H9 (cell line): ENCODE measurements at regions not wholly inside any gene's neighbourhood (a gene's known extent, or its start where the extent isn't known, plus 50 kb on each side); places are given as distances from the start of the nearest gene placed in this dataset.

ENCODE experiments used
- DNase-seq: peaks from one replicate; pipeline ENCODE4 v3.0.0-alpha.2; 2017
- H2AFZ ChIP-seq: one replicate; pipeline ENCODE4 v1.6.1; 2013; ENCODE audit warnings: mild to moderate bottlenecking, low read length, control low read depth, moderate library complexity
- H2AK5ac ChIP-seq: 2 replicates; pipeline ENCODE4 v1.6.1; 2013; ENCODE audit warnings: low read length, control low read depth, mixed read lengths; ENCODE audit not compliant: insufficient read length
- H2BK120ac ChIP-seq: one replicate; pipeline ENCODE4 v1.6.1; 2013; ENCODE audit warnings: low read depth, mild to moderate bottlenecking, low read length, control low read depth, inconsistent platforms; ENCODE audit not compliant: poor library complexity, severe bottlenecking
- H2BK12ac ChIP-seq: 2 replicates; pipeline ENCODE4 v1.6.1; 2013; ENCODE audit warnings: low read length, control low read depth, mixed read lengths, low read depth; ENCODE audit not compliant: insufficient read length
- H2BK15ac ChIP-seq: 2 replicates; pipeline ENCODE4 v1.6.1; 2013; ENCODE audit warnings: low read depth, low read length, control low read depth
- H2BK20ac ChIP-seq: one replicate; pipeline ENCODE4 v1.6.1; 2013; ENCODE audit warnings: low read depth, mild to moderate bottlenecking, low read length, control low read depth, inconsistent platforms; ENCODE audit not compliant: poor library complexity, severe bottlenecking
- H2BK5ac ChIP-seq: 2 replicates; pipeline ENCODE4 v1.6.1; 2013; ENCODE audit warnings: low read length, control low read depth, mixed read lengths; ENCODE audit not compliant: insufficient read length
- H3K14ac ChIP-seq: 2 replicates; pipeline ENCODE4 v1.6.1; 2013; ENCODE audit warnings: low read length, control low read depth; ENCODE audit not compliant: insufficient read depth
- H3K18ac ChIP-seq: 2 replicates; pipeline ENCODE4 v1.6.1; 2013; ENCODE audit warnings: low read depth, mild to moderate bottlenecking, mixed read lengths, low read length, control low read depth; ENCODE audit not compliant: insufficient read length
- H3K23ac ChIP-seq: 2 replicates; pipeline ENCODE4 v1.6.1; 2013; ENCODE audit warnings: low read length, control low read depth, mixed read lengths, low read depth; ENCODE audit not compliant: insufficient read length
- H3K23me2 ChIP-seq: 2 replicates; pipeline ENCODE4 v1.6.1; 2013; ENCODE audit warnings: low read depth, mild to moderate bottlenecking, mixed read lengths, low read length, control low read depth; ENCODE audit not compliant: insufficient read length, poor library complexity, severe bottlenecking
- H3K27ac ChIP-seq: 2 replicates; pipeline ENCODE4 v1.5.1; 2013; ENCODE audit warnings: low read length, control low read depth, mixed read lengths, low read depth; ENCODE audit not compliant: insufficient read length
- H3K27me3 ChIP-seq: 2 replicates; pipeline ENCODE4 v1.6.1; 2013; ENCODE audit warnings: low read length, control low read depth, inconsistent platforms; ENCODE audit not compliant: insufficient read depth
- H3K4ac ChIP-seq: 2 replicates; pipeline ENCODE4 v1.6.1; 2013; ENCODE audit warnings: low read depth, mild to moderate bottlenecking, control low read depth, inconsistent platforms, low read length, moderate library complexity
- H3K4me1 ChIP-seq: 2 replicates; pipeline ENCODE4 v1.6.1; 2013; ENCODE audit warnings: low read length, control low read depth, inconsistent platforms; ENCODE audit not compliant: insufficient read depth
- H3K4me2 ChIP-seq: 2 replicates; pipeline ENCODE4 v1.6.1; 2013; ENCODE audit warnings: low read length, control low read depth, mixed read lengths; ENCODE audit not compliant: insufficient read length, insufficient read depth
- H3K56ac ChIP-seq: 2 replicates; pipeline ENCODE4 v1.6.1; 2013; ENCODE audit warnings: low read depth, mild to moderate bottlenecking, mixed read lengths, low read length, control low read depth; ENCODE audit not compliant: insufficient read length
- H3K79me1 ChIP-seq: 2 replicates; pipeline ENCODE4 v1.6.1; 2013; ENCODE audit warnings: low read depth, mild to moderate bottlenecking, moderate library complexity, low read length, control low read depth, inconsistent platforms; ENCODE audit not compliant: insufficient read depth, poor library complexity, severe bottlenecking
- H3K79me2 ChIP-seq: 2 replicates; pipeline ENCODE4 v1.6.1; 2013; ENCODE audit warnings: low read length, control low read depth, inconsistent platforms; ENCODE audit not compliant: insufficient read depth
- H3K9ac ChIP-seq: 2 replicates; pipeline ENCODE4 v1.6.1; 2013; ENCODE audit warnings: low read length, control low read depth, mixed read lengths; ENCODE audit not compliant: insufficient read length; ENCODE audit errors: extremely low read depth
- H3K9me3 ChIP-seq: one replicate; pipeline ENCODE4 v1.6.1; 2013; ENCODE audit warnings: low read depth, low read length, inconsistent platforms; ENCODE audit not compliant: control insufficient read depth
- H3T11ph ChIP-seq: one replicate; pipeline ENCODE4 v1.6.1; 2013; ENCODE audit warnings: mild to moderate bottlenecking, low read length, control low read depth, inconsistent platforms
- H4K20me1 ChIP-seq: one replicate; pipeline ENCODE4 v1.6.1; 2013; ENCODE audit not compliant: control insufficient read depth, insufficient read length, insufficient read depth
- H4K5ac ChIP-seq: 2 replicates; pipeline ENCODE4 v1.6.1; 2013; ENCODE audit warnings: low read depth, mild to moderate bottlenecking, mixed read lengths, low read length, control low read depth; ENCODE audit not compliant: insufficient read length
- H4K8ac ChIP-seq: replicated peaks from 2 replicates; pipeline ENCODE4 v1.6.1; 2013; ENCODE audit warnings: low read length, control low read depth, mixed read lengths, low read depth; ENCODE audit not compliant: insufficient read length
- H4K91ac ChIP-seq: 2 replicates; pipeline ENCODE4 v1.6.1; 2013; ENCODE audit warnings: low read depth, mild to moderate bottlenecking, moderate library complexity, mixed read lengths, low read length, control low read depth; ENCODE audit not compliant: insufficient read length
- H3K27ac Mint-ChIP-seq, 3 experiments: 2 replicates in 2 of 3; 3 replicates in 1 of 3; pipeline ENCODE4 v1.8.0; 2020 to 2021; ENCODE audit warnings: mixed read lengths in 3 of 3, mild to moderate bottlenecking in 1 of 3, moderate library complexity in 1 of 3
- H3K27me3 Mint-ChIP-seq: 2 replicates; pipeline ENCODE4 v1.8.0; 2021; ENCODE audit warnings: low read depth, mild to moderate bottlenecking, moderate library complexity, mixed read lengths
- H3K36me3 Mint-ChIP-seq, 3 experiments: 2 replicates in 2 of 3; 3 replicates in 1 of 3; pipeline ENCODE4 v1.8.0; 2020 to 2021; ENCODE audit warnings: low read depth in 3 of 3, mixed read lengths in 3 of 3; ENCODE audit not compliant: insufficient read depth in 1 of 3
- H3K4me1 Mint-ChIP-seq, 2 experiments: 2 replicates each; pipeline ENCODE4 v1.8.0; 2020; ENCODE audit warnings: mixed read lengths in 2 of 2
- H3K4me3 Mint-ChIP-seq, 2 experiments: 2 replicates in 1 of 2; 3 replicates in 1 of 2; pipeline ENCODE4 v1.8.0; 2020 to 2021; ENCODE audit warnings: mild to moderate bottlenecking in 2 of 2, mixed read lengths in 2 of 2, moderate library complexity in 1 of 2
- H3K9me3 Mint-ChIP-seq, 2 experiments: 2 replicates in 1 of 2; 3 replicates in 1 of 2; pipeline ENCODE4 v1.8.0; 2020; ENCODE audit warnings: mild to moderate bottlenecking in 2 of 2, mixed read lengths in 2 of 2, moderate library complexity in 1 of 2
- WGBS: extraction: QIAGEN DNeasy Blood & Tissue Kit; methylation state at CpG from one replicate; pipeline ENCODE4 v1.1.7; 2013; ENCODE audit warnings: missing lambda C conversion rate, low lambda C conversion rate, mixed read lengths; ENCODE audit not compliant: insufficient read length; ENCODE audit errors: extremely low coverage; 5-methylcytosine and 5-hydroxymethylcytosine counted together
- TF ChIP-seq, protein P1 (sequence below): fragments of 200-600 bp; sonication (generic); conservative IDR thresholded peaks from 3 replicates; pipeline ENCODE4 v1.8.0; 2021; ENCODE audit warnings: antibody characterized with exemption, mild to moderate bottlenecking

GRCh38 chr20:48333707-48334106, 494.1 kb downstream of the PREX1 start:
- no peaks in the 10 kb centered on the region for H4K20me1 ChIP-seq
- H3K23ac ChIP-seq: no peak overlapping the region
- DNase-seq: no peak
- WGBS: no CpG with 5 or more reads among the region's 4 CpGs
- H3K4me2 ChIP-seq: no peak overlapping the region
- no peak overlapping the region for H3K56ac ChIP-seq
- no peaks in the 10 kb centered on the region for H3K79me2 ChIP-seq
- no peak overlapping the region for H2BK120ac ChIP-seq
- H3K27me3 ChIP-seq: no peaks in the 10 kb centered on the region
- H2AK5ac ChIP-seq: no peak overlapping the region
- Mint-ChIP-seq H3K9me3 (peaks cover 0 to 3% of the 10 kb centered on the region in 2 experiments; a peak in 2 of 5 replicates), H3K4me1 (peaks cover 36 to 40% of the 10 kb centered on the region in 2 experiments), H3K27ac (no peak overlapping the region), H3K4me3 (no peak overlapping the region), H3K36me3 (no peaks in the 10 kb centered on the region), H3K27me3 (peaks cover 2% of the 10 kb centered on the region)
- TF ChIP-seq, protein P1, sequence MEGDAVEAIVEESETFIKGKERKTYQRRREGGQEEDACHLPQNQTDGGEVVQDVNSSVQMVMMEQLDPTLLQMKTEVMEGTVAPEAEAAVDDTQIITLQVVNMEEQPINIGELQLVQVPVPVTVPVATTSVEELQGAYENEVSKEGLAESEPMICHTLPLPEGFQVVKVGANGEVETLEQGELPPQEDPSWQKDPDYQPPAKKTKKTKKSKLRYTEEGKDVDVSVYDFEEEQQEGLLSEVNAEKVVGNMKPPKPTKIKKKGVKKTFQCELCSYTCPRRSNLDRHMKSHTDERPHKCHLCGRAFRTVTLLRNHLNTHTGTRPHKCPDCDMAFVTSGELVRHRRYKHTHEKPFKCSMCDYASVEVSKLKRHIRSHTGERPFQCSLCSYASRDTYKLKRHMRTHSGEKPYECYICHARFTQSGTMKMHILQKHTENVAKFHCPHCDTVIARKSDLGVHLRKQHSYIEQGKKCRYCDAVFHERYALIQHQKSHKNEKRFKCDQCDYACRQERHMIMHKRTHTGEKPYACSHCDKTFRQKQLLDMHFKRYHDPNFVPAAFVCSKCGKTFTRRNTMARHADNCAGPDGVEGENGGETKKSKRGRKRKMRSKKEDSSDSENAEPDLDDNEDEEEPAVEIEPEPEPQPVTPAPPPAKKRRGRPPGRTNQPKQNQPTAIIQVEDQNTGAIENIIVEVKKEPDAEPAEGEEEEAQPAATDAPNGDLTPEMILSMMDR: no peak
- H2AFZ ChIP-seq: no peak overlapping the region
- H3K9ac ChIP-seq: no peak overlapping the region
- no peaks in the 10 kb centered on the region for H3K79me1 ChIP-seq
- H2BK12ac ChIP-seq: no peak overlapping the region
- no peak overlapping the region for H3K27ac ChIP-seq
- no peak overlapping the region for H2BK20ac ChIP-seq
- H4K91ac ChIP-seq: no peak overlapping the region
- H2BK15ac ChIP-seq: no peak overlapping the region
- H4K8ac ChIP-seq: no peak overlapping the region
- H3K4me1 ChIP-seq: 0 out of 2 replicates have a peak, but pooled peaks cover 2% of the 10 kb centered on the region
- no peaks in the 10 kb centered on the region for H3K23me2 ChIP-seq
- no peak overlapping the region for H4K5ac ChIP-seq
- no peak overlapping the region for H3K18ac ChIP-seq
- no peak overlapping the region for H3T11ph ChIP-seq
- no peaks in the 10 kb centered on the region for H3K9me3 ChIP-seq
- H3K4ac ChIP-seq: no peak overlapping the region
- H3K14ac ChIP-seq: no peak overlapping the region
- H2BK5ac ChIP-seq: no peak overlapping the region
